ENCODE measurements at regions not wholly inside any gene's neighbourhood (a gene's known extent, or its start where the extent isn't known, plus 50 kb on each side); places are given as distances from the start of the nearest gene placed in this dataset.

- no peak overlapping the region for H3K4me3 Mint-ChIP-seq
- no peaks in the 10 kb centered on the region for H3K27me3 Mint-ChIP-seq (ENCODE audit: low read depth)
- H3K9me3 Mint-ChIP-seq: no peaks in the 10 kb centered on the region
- no peak for TF ChIP-seq CTCF (IDR thresholded peaks at IDR 0.05; ENCODE audit: unreplicated experiment in 3 of 3)
- H3K27ac Mint-ChIP-seq: no peak overlapping the region
- no peaks in the 10 kb centered on the region for H3K4me1 Mint-ChIP-seq
- no peaks in the 10 kb centered on the region for H3K36me3 Mint-ChIP-seq (ENCODE audit: low read depth)
Measured at GRCh38 chr7:83870515-83870914, 221.6 kb upstream of the SEMA3E start.

DNA sequence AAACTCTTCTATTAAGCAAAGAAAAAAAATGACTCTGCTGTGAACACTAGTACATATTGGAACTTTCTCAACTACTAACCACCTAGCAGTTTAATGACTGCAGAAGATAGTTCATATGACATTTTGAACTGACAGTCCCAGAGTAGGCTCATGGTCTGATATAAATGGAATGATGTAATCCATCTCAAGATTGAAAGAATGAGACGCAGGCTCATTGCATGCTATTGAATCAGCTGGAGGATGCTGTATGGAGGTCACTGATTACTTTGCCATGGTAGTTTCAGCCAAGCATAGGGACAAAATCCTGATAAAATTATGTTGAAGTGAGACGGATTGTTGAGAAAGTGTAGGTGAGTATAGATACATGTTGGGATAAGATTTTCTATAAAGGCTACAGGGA lies 217.6 kb upstream of the SEMA3E start:
- no peaks in the 10 kb centered on the region for H3K9me3 Mint-ChIP-seq
- no peak overlapping the region for H3K27ac Mint-ChIP-seq
- no peaks in the 10 kb centered on the region for H3K27me3 Mint-ChIP-seq (ENCODE audit: low read depth)
- no peaks in the 10 kb centered on the region for H3K4me1 Mint-ChIP-seq
- no peak for TF ChIP-seq CTCF (IDR thresholded peaks at IDR 0.05; ENCODE audit: unreplicated experiment in 3 of 3)
- H3K36me3 Mint-ChIP-seq (ENCODE audit: low read depth): no peaks in the 10 kb centered on the region
- no peak overlapping the region for H3K4me3 Mint-ChIP-seq

DNA sequence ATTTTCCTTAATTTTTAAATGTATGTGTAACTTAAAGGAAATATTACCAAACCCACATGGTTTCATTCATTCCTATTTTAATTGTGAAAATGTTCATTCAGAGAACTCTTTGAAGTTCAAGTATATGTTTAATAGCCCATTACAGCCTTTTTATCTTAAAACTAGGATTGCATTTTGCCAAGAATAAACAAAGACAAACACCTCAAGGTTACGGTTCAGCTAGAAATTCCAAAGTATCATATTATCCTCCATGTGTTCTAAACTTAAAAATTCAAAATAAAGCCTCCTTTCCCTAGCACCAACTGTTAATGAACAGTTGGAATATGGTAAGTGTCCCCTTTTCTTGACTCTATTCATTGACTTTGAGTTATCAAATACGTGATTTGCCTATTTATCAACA lies 215.6 kb upstream of the SEMA3E start:
- no peaks in the 10 kb centered on the region for H3K27me3 Mint-ChIP-seq (ENCODE audit: low read depth)

GRCh38 chr7:83863906-83864305 lies 215.0 kb upstream of the SEMA3E start:
- no peak overlapping the region for H3K27ac Mint-ChIP-seq
- no peaks in the 10 kb centered on the region for H3K4me1 Mint-ChIP-seq
- no peaks in the 10 kb centered on the region for H3K27me3 Mint-ChIP-seq (ENCODE audit: low read depth)
- TF ChIP-seq CTCF (IDR thresholded peaks at IDR 0.05; ENCODE audit: unreplicated experiment in 3 of 3): no peak
- H3K9me3 Mint-ChIP-seq: no peaks in the 10 kb centered on the region
- no peak overlapping the region for H3K4me3 Mint-ChIP-seq
- no peaks in the 10 kb centered on the region for H3K36me3 Mint-ChIP-seq (ENCODE audit: low read depth)

More for the DNA sequence above, 215.6 kb upstream of the SEMA3E start:
- no peak for TF ChIP-seq CTCF (IDR thresholded peaks at IDR 0.05; ENCODE audit: unreplicated experiment in 3 of 3)
- no peaks in the 10 kb centered on the region for H3K4me1 Mint-ChIP-seq
- no peak overlapping the region for H3K4me3 Mint-ChIP-seq
- no peak overlapping the region for H3K27ac Mint-ChIP-seq
- no peaks in the 10 kb centered on the region for H3K9me3 Mint-ChIP-seq
- no peaks in the 10 kb centered on the region for H3K36me3 Mint-ChIP-seq (ENCODE audit: low read depth)

DNA sequence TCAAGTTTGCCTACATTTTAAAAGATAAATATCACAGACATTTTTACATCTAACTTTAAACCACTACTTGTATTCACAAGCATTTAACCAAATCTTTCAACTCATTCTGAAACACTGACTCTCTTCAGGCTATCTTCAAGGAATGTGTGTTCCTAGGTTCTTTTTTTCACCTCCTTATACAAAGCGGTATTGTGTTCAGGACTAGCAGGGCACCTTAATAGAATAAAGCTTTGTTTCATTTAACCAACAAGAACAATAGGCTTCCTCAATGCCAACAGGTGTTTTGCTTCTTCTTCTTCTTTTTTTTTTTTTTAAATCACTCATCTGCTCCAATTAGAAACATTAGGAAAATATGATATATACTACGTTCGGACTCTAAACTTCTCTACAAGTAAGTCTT lies 212.9 kb upstream of the SEMA3E start:
- H3K27ac Mint-ChIP-seq: no peak overlapping the region
- no peaks in the 10 kb centered on the region for H3K4me1 Mint-ChIP-seq
- no peaks in the 10 kb centered on the region for H3K27me3 Mint-ChIP-seq (ENCODE audit: low read depth)
- no peaks in the 10 kb centered on the region for H3K36me3 Mint-ChIP-seq (ENCODE audit: low read depth)
- H3K9me3 Mint-ChIP-seq: no peaks in the 10 kb centered on the region
- no peak overlapping the region for H3K4me3 Mint-ChIP-seq
- TF ChIP-seq CTCF (IDR thresholded peaks at IDR 0.05; ENCODE audit: unreplicated experiment in 3 of 3): no peak

DNA sequence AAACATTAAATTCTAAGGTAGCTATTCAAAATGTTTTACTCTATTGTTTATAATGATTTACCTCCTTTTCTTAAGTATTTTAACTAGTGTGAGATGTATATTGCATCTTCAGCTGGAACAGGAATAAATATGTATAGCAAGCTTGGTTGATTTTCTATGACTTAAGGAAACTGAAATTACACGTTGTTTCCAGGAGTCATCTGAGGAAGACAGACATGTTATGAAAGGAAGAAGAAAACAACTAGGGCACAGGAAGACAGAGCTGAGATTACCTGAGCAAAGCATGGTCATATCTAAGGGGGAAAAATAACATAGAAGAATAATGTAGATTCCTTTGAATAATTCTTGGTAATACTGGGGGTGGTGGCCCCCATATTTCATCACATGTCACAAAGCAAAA lies 210.9 kb upstream of the SEMA3E start:
- H3K4me3 Mint-ChIP-seq: no peak overlapping the region

More for the DNA sequence above, 210.9 kb upstream of the SEMA3E start:
- no peak for TF ChIP-seq CTCF (IDR thresholded peaks at IDR 0.05; ENCODE audit: unreplicated experiment in 3 of 3)
- Mint-ChIP-seq H3K4me1 (no peaks in the 10 kb centered on the region), H3K9me3 (no peaks in the 10 kb centered on the region), H3K27ac (no peak overlapping the region), H3K36me3 (ENCODE audit: low read depth) (no peaks in the 10 kb centered on the region), H3K27me3 (ENCODE audit: low read depth) (no peaks in the 10 kb centered on the region)

Data from nephron (organoid).